Activated T-cell treated with anti-CD3 and anti-CD28 coated beads, Interleukin-2, amount 50 U/mL, for 4 hours (primary cell): ENCODE measurements at regions not wholly inside any gene's neighbourhood (a gene's known extent, or its start where the extent isn't known, plus 50 kb on each side); places are given as distances from the start of the nearest gene placed in this dataset.

Experiments used
- ATAC-seq, 2 donors: fragments of 200-7000 bp; cut with Tn5 transposase; one replicate each; pipeline ENCODE4 v1.10.0; 2021
- DNase-seq: peaks from one replicate; pipeline ENCODE4 v3.0.0-alpha.2; 2020
- H3K27me3 Mint-ChIP-seq: one replicate; pipeline ENCODE4 v1.8.0; 2021; ENCODE audit warnings: low read depth, mixed read lengths
- H3K36me3 Mint-ChIP-seq: one replicate; pipeline ENCODE4 v1.8.0; 2022; ENCODE audit warnings: mixed read lengths; ENCODE audit not compliant: insufficient read depth
- H3K4me1 Mint-ChIP-seq: one replicate; pipeline ENCODE4 v1.8.0; 2021; ENCODE audit warnings: low read depth, mixed read lengths
- H3K4me3 Mint-ChIP-seq: one replicate; pipeline ENCODE4 v1.8.0; 2021; ENCODE audit warnings: mild to moderate bottlenecking, moderate library complexity, mixed read lengths
- H3K9me3 Mint-ChIP-seq: one replicate; pipeline ENCODE4 v1.8.0; 2021; ENCODE audit warnings: mixed read lengths

GRCh38 chr5:63286724-63287123, 675.5 kb downstream of the HTR1A start:
- ATAC-seq = no peak
- H3K4me1 Mint-ChIP-seq = no peaks in the 10 kb centered on the region
- no peak overlapping the region for H3K4me3 Mint-ChIP-seq

GRCh38 chr5:63263411-63263810, 684.8 kb downstream of the LRRC70 start:
- no peak for DNase-seq
- peaks cover 6% of the 10 kb centered on the region for H3K9me3 Mint-ChIP-seq
- no peaks in the 10 kb centered on the region for H3K4me1 Mint-ChIP-seq
- no peaks in the 10 kb centered on the region for H3K36me3 Mint-ChIP-seq
- H3K4me3 Mint-ChIP-seq = no peak overlapping the region
- no peak for ATAC-seq
- no peaks in the 10 kb centered on the region for H3K27me3 Mint-ChIP-seq

More at GRCh38 chr5:63286724-63287123, 675.5 kb downstream of the HTR1A start:
- H3K27me3 Mint-ChIP-seq = no peaks in the 10 kb centered on the region
- no peaks in the 10 kb centered on the region for H3K36me3 Mint-ChIP-seq
- peaks cover 16% of the 10 kb centered on the region for H3K9me3 Mint-ChIP-seq
- no peak for DNase-seq

- no peak for ATAC-seq
- H3K4me1 Mint-ChIP-seq = no peaks in the 10 kb centered on the region
Observed at GRCh38 chr5:63262185-63262981, 683.8 kb downstream of the LRRC70 start.

GRCh38 chr5:63261695-63262094, 683.1 kb downstream of the LRRC70 start:
- ATAC-seq (no peak), DNase-seq (no peak)
- H3K36me3 Mint-ChIP-seq = no peaks in the 10 kb centered on the region
- H3K4me3 Mint-ChIP-seq = no peak overlapping the region
- H3K4me1 Mint-ChIP-seq = no peaks in the 10 kb centered on the region
- no peaks in the 10 kb centered on the region for H3K27me3 Mint-ChIP-seq
- H3K9me3 Mint-ChIP-seq = peaks cover 9% of the 10 kb centered on the region

More at GRCh38 chr5:63262185-63262981, 683.8 kb downstream of the LRRC70 start:
- Mint-ChIP-seq H3K27me3 (no peaks in the 10 kb centered on the region), H3K9me3 (peaks cover 6% of the 10 kb centered on the region), H3K36me3 (no peaks in the 10 kb centered on the region), H3K4me3 (no peak overlapping the region)
- DNase-seq = no peak

GRCh38 chr5:63255594-63255993, 677.0 kb downstream of the LRRC70 start:
- no peak for ATAC-seq
- no peaks in the 10 kb centered on the region for H3K27me3 Mint-ChIP-seq
- H3K4me3 Mint-ChIP-seq = no peak overlapping the region

GRCh38 chr5:63250939-63251338, 672.3 kb downstream of the LRRC70 start:
- Mint-ChIP-seq H3K36me3 (no peaks in the 10 kb centered on the region), H3K4me1 (no peaks in the 10 kb centered on the region), H3K27me3 (no peaks in the 10 kb centered on the region), H3K4me3 (no peak overlapping the region), H3K9me3 (peaks cover 7% of the 10 kb centered on the region)
- ATAC-seq (no peak), DNase-seq (no peak)

More at GRCh38 chr5:63255594-63255993, 677.0 kb downstream of the LRRC70 start:
- Mint-ChIP-seq H3K9me3 (peaks cover 10% of the 10 kb centered on the region), H3K36me3 (no peaks in the 10 kb centered on the region), H3K4me1 (no peaks in the 10 kb centered on the region)
- DNase-seq = no peak

GRCh38 chr5:63249960-63250359, 671.3 kb downstream of the LRRC70 start:
- DNase-seq = no peak
- Mint-ChIP-seq H3K4me1 (no peaks in the 10 kb centered on the region), H3K4me3 (no peak overlapping the region), H3K9me3 (peaks cover 7% of the 10 kb centered on the region), H3K27me3 (no peaks in the 10 kb centered on the region), H3K36me3 (no peaks in the 10 kb centered on the region)
- no peak for ATAC-seq

- H3K36me3 Mint-ChIP-seq = no peaks in the 10 kb centered on the region
- no peaks in the 10 kb centered on the region for H3K27me3 Mint-ChIP-seq
- H3K4me3 Mint-ChIP-seq = no peak overlapping the region
- DNase-seq (no peak), ATAC-seq (no peak)
- H3K9me3 Mint-ChIP-seq = no peaks in the 10 kb centered on the region
- no peaks in the 10 kb centered on the region for H3K4me1 Mint-ChIP-seq
Observed at GRCh38 chr5:63247651-63248050, 669.0 kb downstream of the LRRC70 start.

GRCh38 chr5:63245271-63245670, 666.7 kb downstream of the LRRC70 start:
- ATAC-seq = no peak
- H3K9me3 Mint-ChIP-seq = no peaks in the 10 kb centered on the region
- H3K4me1 Mint-ChIP-seq = no peaks in the 10 kb centered on the region
- no peak for DNase-seq
- no peaks in the 10 kb centered on the region for H3K36me3 Mint-ChIP-seq
- no peaks in the 10 kb centered on the region for H3K27me3 Mint-ChIP-seq
- no peak overlapping the region for H3K4me3 Mint-ChIP-seq

- ATAC-seq (no peak), DNase-seq (no peak)
- Mint-ChIP-seq H3K36me3 (no peaks in the 10 kb centered on the region), H3K27me3 (no peaks in the 10 kb centered on the region), H3K4me3 (no peak overlapping the region), H3K4me1 (no peaks in the 10 kb centered on the region), H3K9me3 (no peaks in the 10 kb centered on the region)
Observed at GRCh38 chr5:63240063-63240755, 661.6 kb downstream of the LRRC70 start.

GRCh38 chr5:63233911-63234310, 655.3 kb downstream of the LRRC70 start:
- ATAC-seq (no peak), DNase-seq (no peak)
- no peaks in the 10 kb centered on the region for H3K27me3 Mint-ChIP-seq
- H3K4me1 Mint-ChIP-seq = no peaks in the 10 kb centered on the region
- H3K4me3 Mint-ChIP-seq = no peak overlapping the region
- no peaks in the 10 kb centered on the region for H3K36me3 Mint-ChIP-seq
- peaks cover 4% of the 10 kb centered on the region for H3K9me3 Mint-ChIP-seq

GRCh38 chr5:63233361-63233760, 654.7 kb downstream of the LRRC70 start:
- Mint-ChIP-seq H3K36me3 (no peaks in the 10 kb centered on the region), H3K27me3 (no peaks in the 10 kb centered on the region), H3K9me3 (peaks cover 4% of the 10 kb centered on the region), H3K4me3 (no peak overlapping the region), H3K4me1 (no peaks in the 10 kb centered on the region)
- no peak for ATAC-seq
- no peak for DNase-seq

GRCh38 chr5:63230754-63231153, 652.1 kb downstream of the LRRC70 start:
- ATAC-seq = no peak
- no peaks in the 10 kb centered on the region for H3K4me1 Mint-ChIP-seq

GRCh38 chr5:63228154-63228553, 649.5 kb downstream of the LRRC70 start:
- Mint-ChIP-seq H3K27me3 (no peaks in the 10 kb centered on the region), H3K36me3 (no peaks in the 10 kb centered on the region), H3K9me3 (peaks cover 4% of the 10 kb centered on the region), H3K4me3 (no peak overlapping the region), H3K4me1 (no peaks in the 10 kb centered on the region)
- ATAC-seq (no peak), DNase-seq (no peak)

More at GRCh38 chr5:63230754-63231153, 652.1 kb downstream of the LRRC70 start:
- Mint-ChIP-seq H3K4me3 (no peak overlapping the region), H3K27me3 (no peaks in the 10 kb centered on the region), H3K36me3 (no peaks in the 10 kb centered on the region), H3K9me3 (peaks cover 4% of the 10 kb centered on the region)
- DNase-seq = no peak

- Mint-ChIP-seq H3K4me3 (no peak overlapping the region), H3K27me3 (no peaks in the 10 kb centered on the region), H3K36me3 (no peaks in the 10 kb centered on the region), H3K4me1 (no peaks in the 10 kb centered on the region), H3K9me3 (no peaks in the 10 kb centered on the region)
- no peak for DNase-seq
- no peak for ATAC-seq
Observed at GRCh38 chr5:63220244-63220643, 641.6 kb downstream of the LRRC70 start.
